MM.1S (cell line): ENCODE measurements at regions not wholly inside any gene's neighbourhood (a gene's known extent, or its start where the extent isn't known, plus 50 kb on each side); places are given as distances from the start of the nearest gene placed in this dataset.

Experiments used
- CTCF ChIP-seq: fragments of 300-600 bp; sonication (generic); IDR thresholded peaks from 2 replicates; pipeline ENCODE4 v1.5.1; 2016; ENCODE audit warnings: antibody characterized with exemption, low read length, mixed read lengths
- EZH2 ChIP-seq: fragments of 300-600 bp; sonication (generic); optimal IDR thresholded peaks from 2 replicates; pipeline ENCODE3; 2017; ENCODE audit warnings: low read depth, mild to moderate bottlenecking, antibody characterized with exemption, low read length, mixed read lengths
- EZH2phosphoT487 ChIP-seq: fragments of 300-600 bp; sonication (generic); IDR thresholded peaks from 2 replicates; pipeline ENCODE4 v1.6.1; 2018; ENCODE audit warnings: antibody characterized with exemption, low read length

- TF ChIP-seq CTCF, result no peak
- no peak for TF ChIP-seq EZH2
- TF ChIP-seq EZH2phosphoT487, result no peak
These were observed 1382.4 kb upstream of the WWC1 start for GRCh38 chr5:166909040-166909439.
